H7 (cell line): ENCODE measurements at regions not wholly inside any gene's neighbourhood (a gene's known extent, or its start where the extent isn't known, plus 50 kb on each side); places are given as distances from the start of the nearest gene placed in this dataset.

Experiments used
- DNase-seq: peaks from one replicate; pipeline ENCODE4 v3.0.0; 2012
- H3K27me3 ChIP-seq: 2 replicates; pipeline ENCODE4 v1.6.0; 2011; ENCODE audit warnings: mild to moderate bottlenecking, low read length; ENCODE audit not compliant: control insufficient read depth, insufficient read depth
- H3K36me3 ChIP-seq: replicated peaks from 2 replicates; pipeline ENCODE4 v1.5.1; 2011; ENCODE audit warnings: low read length; ENCODE audit not compliant: control insufficient read depth, insufficient read depth
- H3K4me3 ChIP-seq: 2 replicates; pipeline ENCODE4 v1.5.1; 2011; ENCODE audit warnings: low read depth, mild to moderate bottlenecking, control low read depth, low read length, moderate library complexity; ENCODE audit not compliant: insufficient read depth

GRCh38 chr2:167900435-167901114 is 346.8 kb downstream of the STK39 start:
- Histone ChIP-seq H3K36me3 (no peaks in the 10 kb centered on the region), H3K27me3 (no peaks in the 10 kb centered on the region), H3K4me3 (no peak overlapping the region)
- no peak for DNase-seq

GRCh38 chr2:167898340-167898739 is 349.1 kb downstream of the STK39 start:
- H3K4me3 ChIP-seq: no peak overlapping the region
- DNase-seq: no peak
- H3K36me3 ChIP-seq: no peaks in the 10 kb centered on the region
- H3K27me3 ChIP-seq: no peaks in the 10 kb centered on the region

GRCh38 chr2:167891841-167892240 is 355.6 kb downstream of the STK39 start:
- no peak for DNase-seq
- Histone ChIP-seq H3K36me3 (no peaks in the 10 kb centered on the region), H3K27me3 (no peaks in the 10 kb centered on the region), H3K4me3 (no peak overlapping the region)

- H3K36me3 ChIP-seq: no peaks in the 10 kb centered on the region
- H3K27me3 ChIP-seq: no peaks in the 10 kb centered on the region
- DNase-seq: no peak
- H3K4me3 ChIP-seq: no peak overlapping the region
Measured at GRCh38 chr2:167890739-167891138, 356.7 kb downstream of the STK39 start.

GRCh38 chr2:167880415-167880814 is 367.0 kb downstream of the STK39 start:
- DNase-seq: no peak
- Histone ChIP-seq H3K36me3 (no peaks in the 10 kb centered on the region), H3K4me3 (no peak overlapping the region), H3K27me3 (no peaks in the 10 kb centered on the region)

- no peak overlapping the region for H3K4me3 ChIP-seq
- no peak for DNase-seq
- no peaks in the 10 kb centered on the region for H3K36me3 ChIP-seq
- H3K27me3 ChIP-seq: no peaks in the 10 kb centered on the region
Measured at GRCh38 chr2:167875529-167875928, 371.9 kb downstream of the STK39 start.

- Histone ChIP-seq H3K4me3 (no peak overlapping the region), H3K27me3 (no peaks in the 10 kb centered on the region), H3K36me3 (no peaks in the 10 kb centered on the region)
- DNase-seq: no peak
Measured at GRCh38 chr2:167874812-167875211, 372.6 kb downstream of the STK39 start.

GRCh38 chr2:167871286-167871685 is 376.1 kb downstream of the STK39 start:
- no peak for DNase-seq
- H3K36me3 ChIP-seq: peaks cover 3% of the 10 kb centered on the region; the same call in 1 of the 2 replicates
- no peaks in the 10 kb centered on the region for H3K27me3 ChIP-seq
- H3K4me3 ChIP-seq: no peak overlapping the region

- DNase-seq: peak; percentile 46
- no peak overlapping the region for H3K4me3 ChIP-seq
- H3K36me3 ChIP-seq: peaks cover 3% of the 10 kb centered on the region; the same call in 1 of the 2 replicates
- no peaks in the 10 kb centered on the region for H3K27me3 ChIP-seq
Measured at GRCh38 chr2:167869200-167869599, 378.2 kb downstream of the STK39 start.

GRCh38 chr2:167863377-167863776 is 384.0 kb downstream of the STK39 start:
- Histone ChIP-seq H3K4me3 (no peak overlapping the region), H3K27me3 (no peaks in the 10 kb centered on the region), H3K36me3 (no peaks in the 10 kb centered on the region; the same call in 1 of the 2 replicates)
- no peak for DNase-seq

GRCh38 chr2:167862782-167863181 is 384.6 kb downstream of the STK39 start:
- no peak for DNase-seq

GRCh38 chr2:167862296-167862695 is 385.1 kb downstream of the STK39 start:
- no peak for DNase-seq
- Histone ChIP-seq H3K4me3 (no peak overlapping the region), H3K27me3 (no peaks in the 10 kb centered on the region)

More at GRCh38 chr2:167862782-167863181, 384.6 kb downstream of the STK39 start:
- Histone ChIP-seq H3K36me3 (no peaks in the 10 kb centered on the region; the same call in 1 of the 2 replicates), H3K4me3 (no peak overlapping the region), H3K27me3 (no peaks in the 10 kb centered on the region)

GRCh38 chr2:167861574-167862193 is 385.7 kb downstream of the STK39 start:
- H3K4me3 ChIP-seq: no peak overlapping the region
- H3K36me3 ChIP-seq: no peaks in the 10 kb centered on the region; the same call in 1 of the 2 replicates
- no peaks in the 10 kb centered on the region for H3K27me3 ChIP-seq
- peak; percentile 37 for DNase-seq

More at GRCh38 chr2:167862296-167862695, 385.1 kb downstream of the STK39 start:
- H3K36me3 ChIP-seq: no peaks in the 10 kb centered on the region; the same call in 1 of the 2 replicates

- Histone ChIP-seq H3K27me3 (no peaks in the 10 kb centered on the region), H3K36me3 (no peaks in the 10 kb centered on the region; the same call in 1 of the 2 replicates), H3K4me3 (no peak overlapping the region)
- DNase-seq: no peak
Measured at GRCh38 chr2:167860082-167860481, 387.3 kb downstream of the STK39 start.

GRCh38 chr2:167859676-167860075 is 387.7 kb downstream of the STK39 start:
- Histone ChIP-seq H3K27me3 (no peaks in the 10 kb centered on the region), H3K36me3 (no peaks in the 10 kb centered on the region; the same call in 1 of the 2 replicates), H3K4me3 (no peak overlapping the region)
- no peak for DNase-seq
